CD4-positive, CD25-positive, alpha-beta regulatory T cell (primary cell): ENCODE measurements at regions not wholly inside any gene's neighbourhood (a gene's known extent, or its start where the extent isn't known, plus 50 kb on each side); places are given as distances from the start of the nearest gene placed in this dataset.
"Not testable (repeated sequence)": the region's sequence is repeated elsewhere in the genome, so short reads cannot be mapped to it uniquely, and the experiment has no call there.

Source experiments
- ATAC-seq, 2 donors: fragments of 150-1000 bp; cut with Tn5 transposase; one replicate each; pipeline ENCODE4 v1.10.0; 2021; ENCODE audit warnings: low read depth in 2 of 2, moderate number of reproducible peaks in 2 of 2, moderate library complexity in 1 of 2
- DNase-seq, 3 donors: peaks; one replicate each; pipeline versions ENCODE4 v3.0.0 to v3.0.0-alpha.2; 2012 to 2022; ENCODE audit warnings: mixed read lengths in 1 of 3
- H3K27ac ChIP-seq: one replicate; pipeline ENCODE4 v1.7.0; 2013; ENCODE audit warnings: mild to moderate bottlenecking, low read length; ENCODE audit not compliant: insufficient read depth, poor library complexity, severe bottlenecking
- H3K27me3 ChIP-seq: one replicate; pipeline ENCODE4 v1.7.0; 2013; ENCODE audit warnings: low read length; ENCODE audit not compliant: control insufficient read depth, insufficient read depth
- H3K36me3 ChIP-seq: one replicate; pipeline ENCODE4 v1.7.0; 2013; ENCODE audit warnings: mild to moderate bottlenecking, low read length, moderate library complexity; ENCODE audit not compliant: control insufficient read depth, insufficient read depth
- H3K4me1 ChIP-seq: 2 replicates; pipeline ENCODE4 v1.7.0; 2013; ENCODE audit warnings: mild to moderate bottlenecking, low read length; ENCODE audit not compliant: insufficient read depth, control insufficient read depth, poor library complexity, severe bottlenecking
- H3K4me3 ChIP-seq: one replicate; pipeline ENCODE4 v1.7.0; 2013; ENCODE audit warnings: low read depth, mild to moderate bottlenecking, low read length, moderate library complexity
- H3K9me3 ChIP-seq, 2 experiments: 1 replicate in 1 of 2; 2 replicates in 1 of 2; pipeline ENCODE4 v1.7.0; 2013; ENCODE audit warnings: low read length in 2 of 2, mild to moderate bottlenecking in 1 of 2, moderate library complexity in 1 of 2; ENCODE audit not compliant: control insufficient read depth in 2 of 2
- H3K27ac Mint-ChIP-seq, 3 donors: one replicate each; pipeline ENCODE4 v1.8.0; 2020 to 2022; ENCODE audit warnings: mild to moderate bottlenecking in 3 of 3, mixed read lengths in 3 of 3, moderate library complexity in 2 of 3
- H3K27me3 Mint-ChIP-seq: one replicate; pipeline ENCODE4 v1.8.0; 2022; ENCODE audit warnings: mild to moderate bottlenecking, mixed read lengths
- H3K36me3 Mint-ChIP-seq: one replicate; pipeline ENCODE4 v1.8.0; 2020; ENCODE audit warnings: mixed read lengths
- H3K4me1 Mint-ChIP-seq, 4 donors: one replicate each; pipeline ENCODE4 v1.8.0; 2020 to 2022; ENCODE audit warnings: mixed read lengths in 4 of 4, mild to moderate bottlenecking in 1 of 4
- H3K4me3 Mint-ChIP-seq, 4 donors: one replicate each; pipeline ENCODE4 v1.8.0; 2020 to 2022; ENCODE audit warnings: mild to moderate bottlenecking in 4 of 4, mixed read lengths in 4 of 4, moderate library complexity in 3 of 4
- H3K9me3 Mint-ChIP-seq, 7 donors: one replicate each; pipeline ENCODE4 v1.8.0; 2020 to 2022; ENCODE audit warnings: mixed read lengths in 7 of 7, mild to moderate bottlenecking in 3 of 7, moderate library complexity in 2 of 7

- no peaks in the 10 kb centered on the region for H3K4me1 ChIP-seq
- H3K27ac ChIP-seq, result no peak overlapping the region
- H3K27me3 ChIP-seq, result no peaks in the 10 kb centered on the region
- ATAC-seq (no peak), DNase-seq (no peak)
- Mint-ChIP-seq H3K36me3 (no peaks in the 10 kb centered on the region), H3K27me3 (no peaks in the 10 kb centered on the region), H3K9me3 (peaks cover 0 to 8% (median 0%) of the 10 kb centered on the region in 7 donors), H3K27ac (no peak overlapping the region), H3K4me3 (no peak overlapping the region), H3K4me1 (no peaks in the 10 kb centered on the region)
- no peak overlapping the region for H3K4me3 ChIP-seq
- H3K9me3 ChIP-seq, result peaks cover 0 to 6% of the 10 kb centered on the region in 2 experiments
- no peaks in the 10 kb centered on the region for H3K36me3 ChIP-seq
Observed at GRCh38 chr9:115551396-115551795, 433.4 kb upstream of the TNC start.

- Mint-ChIP-seq H3K4me1 (no peaks in the 10 kb centered on the region), H3K9me3 (peaks cover 0 to 21% (median 2%) of the 10 kb centered on the region in 7 donors), H3K36me3 (no peaks in the 10 kb centered on the region), H3K27ac (no peak overlapping the region), H3K27me3 (no peaks in the 10 kb centered on the region), H3K4me3 (no peak overlapping the region)
- ATAC-seq (no peak), DNase-seq (no peak)
- no peaks in the 10 kb centered on the region for H3K4me1 ChIP-seq
- H3K36me3 ChIP-seq, result no peaks in the 10 kb centered on the region
- H3K4me3 ChIP-seq, result no peak overlapping the region
- H3K27me3 ChIP-seq, result no peaks in the 10 kb centered on the region
- H3K27ac ChIP-seq, result no peak overlapping the region
- H3K9me3 ChIP-seq, result peaks cover 0 to 7% of the 10 kb centered on the region in 2 experiments
Observed at GRCh38 chr9:115553060-115553773, 435.3 kb upstream of the TNC start.

GRCh38 chr9:115556432-115556831 lies 438.5 kb upstream of the TNC start:
- no peak for ATAC-seq
- Histone ChIP-seq H3K27me3 (no peaks in the 10 kb centered on the region), H3K36me3 (no peaks in the 10 kb centered on the region), H3K4me3 (no peak overlapping the region), H3K4me1 (no peaks in the 10 kb centered on the region), H3K9me3 (peaks cover 0 to 7% of the 10 kb centered on the region in 2 experiments), H3K27ac (no peak overlapping the region)
- Mint-ChIP-seq H3K4me3 (no peak overlapping the region), H3K27ac (no peak overlapping the region), H3K4me1 (no peaks in the 10 kb centered on the region), H3K27me3 (no peaks in the 10 kb centered on the region), H3K9me3 (peaks cover 0 to 21% (median 0%) of the 10 kb centered on the region in 7 donors), H3K36me3 (no peaks in the 10 kb centered on the region)
- DNase-seq, result no peak

GRCh38 chr9:115575147-115575546 lies 457.2 kb upstream of the TNC start:
- H3K4me1 Mint-ChIP-seq, result no peaks in the 10 kb centered on the region
- DNase-seq, result no peak
- H3K27me3 Mint-ChIP-seq, result peaks cover 8% of the 10 kb centered on the region
- H3K27ac Mint-ChIP-seq, result no peak overlapping the region
- Histone ChIP-seq H3K36me3 (no peaks in the 10 kb centered on the region), H3K4me1 (no peaks in the 10 kb centered on the region), H3K27me3 (no peaks in the 10 kb centered on the region), H3K4me3 (no peak overlapping the region), H3K9me3 (no peaks in the 10 kb centered on the region), H3K27ac (no peak overlapping the region)
- H3K4me3 Mint-ChIP-seq, result no peak overlapping the region
- ATAC-seq, result no peak
- no peaks in the 10 kb centered on the region for H3K36me3 Mint-ChIP-seq
- peaks cover 0 to 5% (median 0%) of the 10 kb centered on the region in 7 donors for H3K9me3 Mint-ChIP-seq

GRCh38 chr9:115585458-115585857 lies 467.5 kb upstream of the TNC start:
- not testable (repeated sequence) for DNase-seq, H3K36me3 Mint-ChIP-seq, H3K27ac Mint-ChIP-seq, H3K4me3 Mint-ChIP-seq, H3K9me3 Mint-ChIP-seq, H3K4me1 Mint-ChIP-seq, H3K9me3 ChIP-seq, ATAC-seq, H3K4me3 ChIP-seq, H3K27me3 Mint-ChIP-seq, H3K27me3 ChIP-seq, H3K27ac ChIP-seq, H3K4me1 ChIP-seq, H3K36me3 ChIP-seq

- H3K9me3 Mint-ChIP-seq, result no peaks in the 10 kb centered on the region
- H3K27ac Mint-ChIP-seq, result no peak overlapping the region
- DNase-seq (no peak), ATAC-seq (no peak)
- no peaks in the 10 kb centered on the region for H3K4me1 Mint-ChIP-seq
- no peaks in the 10 kb centered on the region for H3K36me3 Mint-ChIP-seq
- no peaks in the 10 kb centered on the region for H3K9me3 ChIP-seq
- H3K36me3 ChIP-seq, result no peaks in the 10 kb centered on the region
- no peak overlapping the region for H3K4me3 ChIP-seq
- H3K27ac ChIP-seq, result no peak overlapping the region
- no peaks in the 10 kb centered on the region for H3K27me3 Mint-ChIP-seq
- no peak overlapping the region for H3K4me3 Mint-ChIP-seq
- no peaks in the 10 kb centered on the region for H3K4me1 ChIP-seq
- H3K27me3 ChIP-seq, result no peaks in the 10 kb centered on the region
Observed at GRCh38 chr9:115587310-115587709, 469.4 kb upstream of the TNC start.

GRCh38 chr9:115590011-115590410 lies 472.1 kb upstream of the TNC start:
- peaks cover 6% of the 10 kb centered on the region for H3K27me3 Mint-ChIP-seq
- no peaks in the 10 kb centered on the region for H3K9me3 Mint-ChIP-seq
- no peaks in the 10 kb centered on the region for H3K4me1 Mint-ChIP-seq
- Histone ChIP-seq H3K4me1 (no peaks in the 10 kb centered on the region), H3K27ac (no peak overlapping the region), H3K27me3 (no peaks in the 10 kb centered on the region), H3K36me3 (no peaks in the 10 kb centered on the region), H3K4me3 (no peak overlapping the region), H3K9me3 (no peaks in the 10 kb centered on the region)
- ATAC-seq (no peak), DNase-seq (no peak)
- no peaks in the 10 kb centered on the region for H3K36me3 Mint-ChIP-seq
- peak overlapping the region in 1 of 3 donors; percentile 3 for H3K27ac Mint-ChIP-seq
- no peak overlapping the region for H3K4me3 Mint-ChIP-seq

GRCh38 chr9:115591584-115591984 lies 473.6 kb upstream of the TNC start:
- Histone ChIP-seq H3K36me3 (no peaks in the 10 kb centered on the region), H3K4me1 (no peaks in the 10 kb centered on the region), H3K9me3 (no peaks in the 10 kb centered on the region), H3K27ac (no peak overlapping the region), H3K27me3 (peaks cover 2% of the 10 kb centered on the region), H3K4me3 (no peak overlapping the region)
- DNase-seq (peak in 1 of 3 donors; percentile 23), ATAC-seq (no peak)
- no peaks in the 10 kb centered on the region for H3K36me3 Mint-ChIP-seq
- H3K27ac Mint-ChIP-seq, result no peak overlapping the region
- H3K4me1 Mint-ChIP-seq, result no peaks in the 10 kb centered on the region
- H3K4me3 Mint-ChIP-seq, result no peak overlapping the region
- peaks cover 18% of the 10 kb centered on the region for H3K27me3 Mint-ChIP-seq
- no peaks in the 10 kb centered on the region for H3K9me3 Mint-ChIP-seq
